ENCODE measurements at regions not wholly inside any gene's neighbourhood (a gene's known extent, or its start where the extent isn't known, plus 50 kb on each side); places are given as distances from the start of the nearest gene placed in this dataset.

DNA sequence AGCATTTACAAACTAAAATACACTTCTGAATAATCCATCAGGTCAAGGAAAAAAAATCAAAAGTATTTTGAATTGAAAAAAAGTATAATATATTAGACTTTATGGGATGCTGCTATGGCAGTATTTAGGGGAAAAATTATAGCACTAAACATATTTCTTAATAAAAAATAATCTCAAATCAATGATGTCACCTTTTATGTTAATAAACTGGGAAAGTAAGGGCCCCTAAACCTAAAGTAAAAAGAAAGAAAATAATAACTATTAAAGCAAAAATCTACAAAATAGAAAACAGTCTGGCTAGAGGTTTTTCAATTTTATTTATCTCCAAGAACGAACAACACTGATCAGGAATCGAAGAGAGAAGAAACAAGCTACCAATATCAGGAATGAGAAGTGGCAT is 160.8 kb upstream of the PLXNA2 start:
- no peak for DNase-seq
- Mint-ChIP-seq H3K27me3 (ENCODE audit: low read depth) (peaks cover 14% of the 10 kb centered on the region), H3K4me1 (ENCODE audit: low read depth) (no peaks in the 10 kb centered on the region), H3K27ac (no peak overlapping the region), H3K9me3 (no peaks in the 10 kb centered on the region), H3K4me3 (no peak overlapping the region), H3K36me3 (ENCODE audit: low read depth) (no peaks in the 10 kb centered on the region)
- CTCF ChIA-PET, result no interaction called here
- intact Hi-C loops (cut with micrococcal nuclease), result no loop called here

DNA sequence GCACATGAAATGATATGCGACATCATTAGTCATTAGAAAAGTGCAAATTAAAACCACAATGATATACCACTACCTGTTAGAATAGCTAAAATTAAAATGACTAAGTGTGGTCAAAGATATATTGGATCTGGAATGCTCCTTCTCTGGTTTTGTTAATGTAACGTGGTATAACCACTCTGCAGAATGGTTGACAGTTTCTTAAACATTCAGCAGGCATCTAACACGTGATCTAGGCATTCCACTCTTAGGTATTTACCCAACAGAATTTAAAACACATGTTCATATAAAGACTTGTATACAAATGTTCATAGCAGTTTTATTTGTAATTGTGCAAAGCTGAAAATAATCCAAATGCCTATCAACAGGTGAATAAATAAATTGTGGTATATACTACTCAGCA is 165.0 kb upstream of the PLXNA2 start:
- intact Hi-C loops (cut with micrococcal nuclease), result no loop called here
- CTCF ChIA-PET, result no interaction called here
- no peaks in the 10 kb centered on the region for H3K36me3 Mint-ChIP-seq (ENCODE audit: low read depth)
- no peak overlapping the region for H3K27ac Mint-ChIP-seq
- no peaks in the 10 kb centered on the region for H3K4me1 Mint-ChIP-seq (ENCODE audit: low read depth)
- no peaks in the 10 kb centered on the region for H3K9me3 Mint-ChIP-seq
- H3K4me3 Mint-ChIP-seq, result no peak overlapping the region
- H3K27me3 Mint-ChIP-seq (ENCODE audit: low read depth), result peaks cover 3% of the 10 kb centered on the region
- DNase-seq, result no peak

DNA sequence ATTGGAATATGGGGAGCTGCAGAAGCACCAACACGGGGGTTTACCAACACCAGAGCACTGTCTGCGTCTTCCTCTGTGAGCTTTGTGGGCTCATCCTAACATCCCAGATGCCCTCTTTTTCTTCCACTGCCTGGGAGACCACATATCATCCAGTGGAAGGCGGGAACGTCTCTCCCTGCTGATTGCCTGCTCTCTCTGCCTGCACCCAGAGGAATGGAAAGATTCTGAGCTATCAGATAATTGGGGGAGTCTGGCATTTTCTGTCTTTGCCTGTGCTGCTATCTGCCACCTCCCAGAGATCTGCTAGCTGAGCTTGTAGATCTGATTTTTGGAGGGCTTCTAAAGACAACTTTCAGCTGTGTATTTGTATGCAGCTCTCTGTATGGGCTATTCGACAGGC is 166.2 kb upstream of the PLXNA2 start:
- Mint-ChIP-seq H3K27ac (no peak overlapping the region), H3K36me3 (ENCODE audit: low read depth) (no peaks in the 10 kb centered on the region), H3K4me1 (ENCODE audit: low read depth) (no peaks in the 10 kb centered on the region), H3K27me3 (ENCODE audit: low read depth) (peaks cover 5% of the 10 kb centered on the region), H3K4me3 (no peak overlapping the region), H3K9me3 (no peaks in the 10 kb centered on the region)
- CTCF ChIA-PET, result no interaction called here
- intact Hi-C loops (cut with micrococcal nuclease), result no loop called here
- DNase-seq, result no peak

DNA sequence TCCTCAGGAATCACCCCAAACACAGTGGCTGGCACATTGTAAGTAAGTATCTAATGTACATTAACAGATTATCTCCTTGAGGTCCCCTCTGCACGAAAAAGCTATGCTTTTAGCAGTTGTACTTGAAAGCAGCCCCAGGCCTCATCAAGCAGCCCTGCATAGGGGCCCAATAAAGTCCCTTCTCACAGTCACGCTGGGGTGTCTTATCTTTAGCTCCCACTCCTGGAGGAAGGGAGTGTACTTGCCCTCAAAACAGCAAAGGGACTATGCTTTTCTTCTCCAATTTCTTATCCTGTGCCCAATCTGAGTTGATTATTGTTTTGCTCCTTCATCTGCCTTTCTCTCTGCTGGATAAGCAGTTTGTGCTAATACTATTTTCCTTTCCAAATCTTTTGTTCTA is 168.8 kb upstream of the PLXNA2 start:
- no peaks in the 10 kb centered on the region for H3K9me3 Mint-ChIP-seq
- CTCF ChIA-PET, result no interaction called here
- intact Hi-C loops (cut with micrococcal nuclease), result no loop called here

DNA sequence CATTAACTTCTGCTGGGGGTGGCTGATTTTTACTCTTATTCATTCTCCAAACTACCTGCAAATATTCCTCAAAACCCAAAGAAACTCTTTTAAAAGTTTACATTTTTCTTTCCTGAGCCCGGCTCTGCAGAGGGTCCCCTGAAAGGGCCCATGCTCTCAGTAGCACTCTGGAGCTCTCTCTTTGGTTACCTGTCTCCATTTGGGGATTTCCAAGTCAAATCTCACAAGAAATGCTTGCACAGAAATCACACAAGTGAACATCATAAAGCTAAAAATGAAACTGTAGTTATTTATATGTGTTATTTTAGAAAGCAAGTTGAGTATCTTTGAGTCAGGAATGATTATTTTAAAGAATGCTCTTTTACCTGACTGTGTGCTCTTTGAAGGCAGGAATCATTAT is 174.5 kb upstream of the PLXNA2 start:
- no peaks in the 10 kb centered on the region for H3K4me1 Mint-ChIP-seq (ENCODE audit: low read depth)
- CTCF ChIA-PET, result no interaction called here
- no peaks in the 10 kb centered on the region for H3K36me3 Mint-ChIP-seq (ENCODE audit: low read depth)
- no peak overlapping the region for H3K27ac Mint-ChIP-seq
- H3K27me3 Mint-ChIP-seq (ENCODE audit: low read depth), result peaks cover 7% of the 10 kb centered on the region
- H3K4me3 Mint-ChIP-seq, result no peak overlapping the region
- no peak for DNase-seq
- H3K9me3 Mint-ChIP-seq, result no peaks in the 10 kb centered on the region
- intact Hi-C loops (cut with micrococcal nuclease), result no loop called here

More for the DNA sequence above, 168.8 kb upstream of the PLXNA2 start:
- DNase-seq, result no peak
- Mint-ChIP-seq H3K4me3 (no peak overlapping the region), H3K27ac (no peak overlapping the region), H3K27me3 (ENCODE audit: low read depth) (peaks cover 6% of the 10 kb centered on the region), H3K36me3 (ENCODE audit: low read depth) (no peaks in the 10 kb centered on the region), H3K4me1 (ENCODE audit: low read depth) (no peaks in the 10 kb centered on the region)

DNA sequence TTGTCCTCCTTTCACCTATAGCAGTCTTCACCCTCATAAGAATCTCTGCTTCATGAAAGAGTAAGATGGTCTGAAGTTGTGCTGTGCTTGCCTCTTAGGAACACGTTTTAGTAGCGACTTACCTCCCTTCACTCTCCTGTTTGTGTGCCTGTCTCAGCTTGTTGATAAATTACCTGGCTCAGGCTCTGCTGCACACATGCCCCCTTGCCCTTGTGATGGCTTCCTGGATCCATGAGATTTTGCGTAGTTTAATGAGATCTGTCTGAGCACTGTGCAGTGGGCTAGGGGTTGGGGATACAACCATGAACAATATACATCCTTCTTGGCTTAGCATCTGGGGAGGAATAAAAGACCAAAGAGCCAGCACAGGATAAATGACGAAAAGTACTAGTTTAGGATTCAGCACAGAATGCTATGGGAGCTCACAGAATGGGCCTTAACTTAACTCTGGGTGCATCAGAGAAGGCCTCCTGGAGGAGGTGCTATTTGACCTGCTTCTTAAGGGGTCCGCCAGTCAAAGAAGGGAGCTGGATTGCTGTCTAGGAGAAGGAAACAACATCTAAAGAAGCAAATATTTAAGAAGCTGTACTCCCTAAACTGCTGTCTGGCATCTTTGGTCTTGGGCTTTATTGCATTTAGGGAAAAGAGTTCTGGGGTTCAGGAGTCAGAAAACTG is 175.7 kb upstream of the PLXNA2 start:
- CTCF ChIA-PET, result no interaction called here
- Mint-ChIP-seq H3K4me1 (ENCODE audit: low read depth) (no peaks in the 10 kb centered on the region), H3K27ac (no peak overlapping the region), H3K27me3 (ENCODE audit: low read depth) (peaks cover 7% of the 10 kb centered on the region), H3K4me3 (no peak overlapping the region), H3K36me3 (ENCODE audit: low read depth) (no peaks in the 10 kb centered on the region), H3K9me3 (no peaks in the 10 kb centered on the region)
- intact Hi-C loops (cut with micrococcal nuclease), result no loop called here
- no peak for DNase-seq

DNA sequence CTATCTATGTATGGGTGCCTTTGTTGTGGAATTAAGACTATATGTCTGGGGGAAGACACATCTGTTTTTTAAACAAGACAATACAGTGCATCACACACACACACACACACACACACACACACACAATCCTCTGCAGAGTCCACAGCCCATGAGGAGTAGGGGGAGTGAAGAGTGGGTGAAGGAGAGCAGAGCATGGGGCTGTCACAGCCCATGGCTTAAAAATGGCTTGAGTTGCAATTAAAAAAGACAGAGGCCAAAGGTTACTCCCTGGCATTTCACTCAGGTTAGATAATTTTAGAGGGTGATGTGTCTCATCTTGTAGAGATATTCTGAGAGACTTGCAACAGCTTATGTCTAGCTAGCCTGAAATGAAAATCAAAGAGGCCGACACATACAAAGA is 176.5 kb upstream of the PLXNA2 start:
- Mint-ChIP-seq H3K27ac (no peak overlapping the region), H3K4me1 (ENCODE audit: low read depth) (no peaks in the 10 kb centered on the region), H3K9me3 (no peaks in the 10 kb centered on the region), H3K27me3 (ENCODE audit: low read depth) (peaks cover 5% of the 10 kb centered on the region), H3K36me3 (ENCODE audit: low read depth) (no peaks in the 10 kb centered on the region), H3K4me3 (no peak overlapping the region)
- DNase-seq, result no peak
- intact Hi-C loops (cut with micrococcal nuclease), result no loop called here
- CTCF ChIA-PET, result interaction anchor here (1.3 kb wide), 1 partner anchor 10 kb away, joined by 4 read pairs; no protein-coding TSS in a partner anchor

DNA sequence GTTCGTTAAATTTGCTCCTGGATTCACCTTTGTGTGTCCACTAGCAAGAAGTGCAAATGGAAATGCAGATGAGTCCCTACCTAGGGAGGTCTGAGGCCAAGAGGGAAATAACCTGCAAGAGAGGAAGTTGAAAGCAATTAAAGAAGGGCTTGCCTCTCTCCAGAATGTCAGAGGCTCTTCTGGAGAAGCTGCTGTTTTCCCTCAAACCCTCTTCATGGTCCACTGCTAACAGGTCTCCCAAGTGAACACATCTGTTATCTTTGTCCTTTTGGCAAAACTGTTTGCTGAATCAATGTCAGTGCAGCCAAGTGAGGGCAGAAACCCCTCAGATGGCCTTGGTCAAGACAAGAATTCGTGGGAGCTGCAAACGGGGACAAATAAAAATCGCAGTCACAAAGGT is 177.3 kb upstream of the PLXNA2 start:
- CTCF ChIA-PET, result interaction anchor here (0.6 to 1.3 kb wide), 2 partner anchors 10 to 1236 kb away, joined by 3 to 4 read pairs; no protein-coding TSS in a partner anchor
- Mint-ChIP-seq H3K27me3 (ENCODE audit: low read depth) (peaks cover 5% of the 10 kb centered on the region), H3K4me3 (no peak overlapping the region), H3K27ac (no peak overlapping the region), H3K9me3 (no peaks in the 10 kb centered on the region), H3K36me3 (ENCODE audit: low read depth) (no peaks in the 10 kb centered on the region), H3K4me1 (ENCODE audit: low read depth) (no peaks in the 10 kb centered on the region)
- intact Hi-C loops (cut with micrococcal nuclease), result no loop called here
- no peak for DNase-seq

DNA sequence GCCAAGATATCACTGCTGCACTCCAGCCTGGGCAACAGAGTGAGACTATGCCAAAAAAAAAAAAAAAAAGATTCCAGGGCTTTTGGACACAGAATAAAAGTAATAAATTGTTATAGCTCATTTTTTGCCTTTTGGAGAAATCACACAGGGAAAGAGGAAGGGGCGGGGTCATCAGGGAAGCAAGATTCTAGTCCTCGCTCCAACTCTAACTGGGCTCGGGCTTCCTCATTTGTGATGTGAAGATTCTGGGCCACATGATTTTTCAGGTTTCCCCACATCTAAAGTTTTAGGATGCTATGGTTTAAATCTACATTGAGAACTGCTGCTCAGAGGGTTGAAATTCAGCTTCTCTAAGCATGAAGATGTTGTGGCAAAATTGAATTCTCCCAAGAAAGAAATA is 179.3 kb upstream of the PLXNA2 start:
- no peaks in the 10 kb centered on the region for H3K4me1 Mint-ChIP-seq (ENCODE audit: low read depth)
- intact Hi-C loops (cut with micrococcal nuclease), result no loop called here
- H3K27me3 Mint-ChIP-seq (ENCODE audit: low read depth), result peaks cover 1% of the 10 kb centered on the region

DNA sequence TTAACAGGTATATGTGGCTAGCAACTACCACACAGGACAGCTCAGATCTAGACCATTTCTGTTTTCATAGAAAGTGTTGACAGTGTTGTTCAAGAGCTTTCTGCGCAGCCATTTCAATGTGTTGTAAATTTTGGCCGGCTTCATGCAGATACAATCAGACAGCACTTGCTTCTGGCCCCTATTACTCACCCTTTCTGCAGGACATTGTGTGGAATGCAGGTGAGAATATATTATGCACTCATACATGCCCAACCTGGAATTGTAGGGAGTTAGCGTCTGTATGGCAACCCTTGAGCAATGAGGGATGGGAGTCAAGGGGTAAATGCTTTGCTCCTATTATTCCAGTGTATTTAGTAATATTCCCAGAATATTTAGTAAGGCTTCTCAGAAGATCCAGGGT is 180.9 kb upstream of the PLXNA2 start:
- no peak for DNase-seq
- no peak overlapping the region for H3K4me3 Mint-ChIP-seq
- H3K9me3 Mint-ChIP-seq, result no peaks in the 10 kb centered on the region
- peaks cover 1% of the 10 kb centered on the region for H3K27me3 Mint-ChIP-seq (ENCODE audit: low read depth)
- H3K27ac Mint-ChIP-seq, result no peak overlapping the region
- H3K36me3 Mint-ChIP-seq (ENCODE audit: low read depth), result no peaks in the 10 kb centered on the region
- CTCF ChIA-PET, result no interaction called here
- intact Hi-C loops (cut with micrococcal nuclease), result no loop called here
- H3K4me1 Mint-ChIP-seq (ENCODE audit: low read depth), result no peaks in the 10 kb centered on the region

More for the DNA sequence above, 179.3 kb upstream of the PLXNA2 start:
- Mint-ChIP-seq H3K4me3 (no peak overlapping the region), H3K36me3 (ENCODE audit: low read depth) (no peaks in the 10 kb centered on the region), H3K9me3 (no peaks in the 10 kb centered on the region), H3K27ac (no peak overlapping the region)
- CTCF ChIA-PET, result no interaction called here
- DNase-seq, result no peak

DNA sequence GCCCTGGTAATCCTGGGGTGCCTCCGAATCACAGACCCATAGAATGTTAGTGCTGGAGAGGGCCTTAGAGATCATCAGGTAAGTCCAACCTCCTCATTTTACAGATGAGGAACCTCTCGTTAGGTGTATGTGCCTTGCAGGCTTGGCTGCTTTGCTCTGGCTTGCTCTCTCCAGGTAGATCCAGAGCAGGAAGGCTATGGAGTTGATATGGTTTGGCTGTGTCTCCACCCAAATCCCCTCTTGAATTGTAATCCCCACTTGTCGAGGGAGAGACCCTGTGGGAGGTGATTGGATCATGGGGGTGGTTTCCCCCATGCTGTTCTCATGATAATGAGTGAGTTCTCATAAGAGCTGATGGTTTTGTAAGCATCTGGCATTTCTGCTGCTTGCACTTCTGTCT is 186.0 kb upstream of the PLXNA2 start:
- no peaks in the 10 kb centered on the region for H3K9me3 Mint-ChIP-seq
- intact Hi-C loops (cut with micrococcal nuclease), result no loop called here
- peaks cover 3% of the 10 kb centered on the region for H3K27me3 Mint-ChIP-seq (ENCODE audit: low read depth)
- H3K36me3 Mint-ChIP-seq (ENCODE audit: low read depth), result no peaks in the 10 kb centered on the region
- H3K4me1 Mint-ChIP-seq (ENCODE audit: low read depth), result no peaks in the 10 kb centered on the region
- no peak overlapping the region for H3K27ac Mint-ChIP-seq
- no peak for DNase-seq
- CTCF ChIA-PET, result no interaction called here
- no peak overlapping the region for H3K4me3 Mint-ChIP-seq

DNA sequence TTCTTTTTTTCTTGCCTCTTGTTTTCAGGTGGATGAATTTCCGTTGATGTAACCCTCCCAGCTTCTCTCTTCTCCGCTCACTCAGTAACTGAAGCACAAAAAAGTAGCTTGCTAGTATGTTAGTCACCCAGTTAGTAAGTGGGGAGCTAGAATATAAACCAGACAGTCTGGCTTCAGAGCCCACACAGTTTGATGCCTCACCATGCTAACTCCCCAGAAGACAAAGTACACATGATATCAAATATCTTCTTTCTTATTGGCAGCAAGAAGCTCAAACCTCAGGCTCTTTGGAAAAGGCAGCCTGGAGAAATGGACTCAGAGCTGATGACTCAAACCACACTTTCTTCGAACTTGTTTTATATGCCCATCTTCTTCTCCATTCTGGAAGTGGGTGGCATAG is 187.5 kb upstream of the PLXNA2 start:
- Mint-ChIP-seq H3K4me1 (ENCODE audit: low read depth) (no peaks in the 10 kb centered on the region), H3K36me3 (ENCODE audit: low read depth) (no peaks in the 10 kb centered on the region), H3K4me3 (no peak overlapping the region)

DNA sequence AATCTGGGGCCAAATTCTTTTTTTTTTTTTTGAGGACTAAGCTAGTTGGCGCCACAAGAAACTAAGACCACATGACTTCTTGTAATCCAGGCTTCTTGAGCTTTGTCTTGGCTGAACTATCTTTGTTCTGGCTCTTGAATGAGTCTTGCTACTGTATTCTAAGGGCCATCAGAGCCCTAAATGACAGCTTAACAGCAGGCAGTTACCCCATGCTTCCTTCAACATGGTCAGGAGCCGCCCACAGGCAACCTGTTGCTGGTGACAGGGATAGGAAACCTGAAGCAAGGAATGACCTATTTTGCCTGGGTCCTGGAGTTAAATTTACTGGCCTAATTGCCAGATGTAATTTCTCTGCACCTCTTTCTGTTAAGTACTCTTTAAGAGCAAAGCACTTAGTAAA is 188.2 kb upstream of the PLXNA2 start:
- H3K27ac Mint-ChIP-seq, result no peak overlapping the region
- intact Hi-C loops (cut with micrococcal nuclease), result no loop called here
- peaks cover 3% of the 10 kb centered on the region for H3K27me3 Mint-ChIP-seq (ENCODE audit: low read depth)
- H3K4me3 Mint-ChIP-seq, result no peak overlapping the region
- no peaks in the 10 kb centered on the region for H3K4me1 Mint-ChIP-seq (ENCODE audit: low read depth)
- no peaks in the 10 kb centered on the region for H3K36me3 Mint-ChIP-seq (ENCODE audit: low read depth)
- H3K9me3 Mint-ChIP-seq, result no peaks in the 10 kb centered on the region
- no peak for DNase-seq
- CTCF ChIA-PET, result no interaction called here

More for the DNA sequence above, 187.5 kb upstream of the PLXNA2 start:
- intact Hi-C loops (cut with micrococcal nuclease), result no loop called here
- no peak for DNase-seq
- H3K27me3 Mint-ChIP-seq (ENCODE audit: low read depth), result peaks cover 3% of the 10 kb centered on the region
- CTCF ChIA-PET, result interaction anchor here (1.1 kb wide), 1 partner anchor 11 kb away, joined by 4 read pairs; no protein-coding TSS in a partner anchor
- no peak overlapping the region for H3K27ac Mint-ChIP-seq
- no peaks in the 10 kb centered on the region for H3K9me3 Mint-ChIP-seq

Measured in activated naive CD4-positive, alpha-beta T cell treated with anti-CD3 and anti-CD28 coated beads for 36 hours (primary cell).